ENCODE measurements at regions not wholly inside any gene's neighbourhood (a gene's known extent, or its start where the extent isn't known, plus 50 kb on each side); places are given as distances from the start of the nearest gene placed in this dataset.

DNA sequence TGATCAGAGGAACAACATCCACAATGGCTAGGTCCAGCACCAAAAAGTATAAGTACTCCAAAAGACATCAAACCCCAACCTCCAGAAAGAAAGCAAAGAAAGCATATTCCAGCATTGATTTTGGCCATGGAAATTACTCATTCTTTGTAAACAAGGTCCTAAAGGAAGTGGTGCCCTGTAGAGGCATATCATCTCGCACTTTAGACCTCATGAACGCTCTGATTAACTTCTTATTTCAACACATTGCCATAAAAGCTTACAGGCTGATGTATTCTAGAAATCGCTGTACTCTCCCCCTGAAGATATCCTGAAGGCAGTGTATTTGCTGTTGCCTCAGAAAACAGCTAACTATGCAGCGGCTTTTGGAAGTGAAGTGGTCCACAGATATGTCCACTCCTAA lies 82.7 kb upstream of the TNPO1 start:
- Histone ChIP-seq H3K9me3 (ENCODE audit: control insufficient read depth, insufficient read depth, low read length) (no peaks in the 10 kb centered on the region), H3K27ac (ENCODE audit: low read depth, low read length) (no peak overlapping the region), H3K27me3 (ENCODE audit: control insufficient read depth, low read length) (no peaks in the 10 kb centered on the region), H3K4me1 (ENCODE audit: control insufficient read depth, low read length) (peaks cover 6% of the 10 kb centered on the region; the same call in 1 of the 2 replicates), H3K36me3 (ENCODE audit: control insufficient read depth, low read length) (no peaks in the 10 kb centered on the region), H4K20me1 (ENCODE audit: control insufficient read depth, insufficient read depth, low read depth, low read length) (no peaks in the 10 kb centered on the region), H3K4me3 (ENCODE audit: low read length) (no peak overlapping the region), H3F3A (ENCODE audit: control insufficient read depth, insufficient read depth) (no peaks in the 10 kb centered on the region), H3K79me2 (ENCODE audit: control insufficient read depth, low read length) (no peaks in the 10 kb centered on the region), H3K4me2 (ENCODE audit: low read length) (no peak overlapping the region), H3K9me2 (replicated peaks; ENCODE audit: control insufficient read depth, low read length) (no peaks in the 10 kb centered on the region)
- TF ChIP-seq, protein P1, sequence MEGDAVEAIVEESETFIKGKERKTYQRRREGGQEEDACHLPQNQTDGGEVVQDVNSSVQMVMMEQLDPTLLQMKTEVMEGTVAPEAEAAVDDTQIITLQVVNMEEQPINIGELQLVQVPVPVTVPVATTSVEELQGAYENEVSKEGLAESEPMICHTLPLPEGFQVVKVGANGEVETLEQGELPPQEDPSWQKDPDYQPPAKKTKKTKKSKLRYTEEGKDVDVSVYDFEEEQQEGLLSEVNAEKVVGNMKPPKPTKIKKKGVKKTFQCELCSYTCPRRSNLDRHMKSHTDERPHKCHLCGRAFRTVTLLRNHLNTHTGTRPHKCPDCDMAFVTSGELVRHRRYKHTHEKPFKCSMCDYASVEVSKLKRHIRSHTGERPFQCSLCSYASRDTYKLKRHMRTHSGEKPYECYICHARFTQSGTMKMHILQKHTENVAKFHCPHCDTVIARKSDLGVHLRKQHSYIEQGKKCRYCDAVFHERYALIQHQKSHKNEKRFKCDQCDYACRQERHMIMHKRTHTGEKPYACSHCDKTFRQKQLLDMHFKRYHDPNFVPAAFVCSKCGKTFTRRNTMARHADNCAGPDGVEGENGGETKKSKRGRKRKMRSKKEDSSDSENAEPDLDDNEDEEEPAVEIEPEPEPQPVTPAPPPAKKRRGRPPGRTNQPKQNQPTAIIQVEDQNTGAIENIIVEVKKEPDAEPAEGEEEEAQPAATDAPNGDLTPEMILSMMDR (IDR thresholded peaks at IDR 0.05; ENCODE audit: low read depth, low read length, poor library complexity, severe bottlenecking), result no peak
- no peak for TF ChIP-seq EZH2phosphoT487 (IDR thresholded peaks at IDR 0.05; ENCODE audit: borderline replicate concordance, low read length)

DNA sequence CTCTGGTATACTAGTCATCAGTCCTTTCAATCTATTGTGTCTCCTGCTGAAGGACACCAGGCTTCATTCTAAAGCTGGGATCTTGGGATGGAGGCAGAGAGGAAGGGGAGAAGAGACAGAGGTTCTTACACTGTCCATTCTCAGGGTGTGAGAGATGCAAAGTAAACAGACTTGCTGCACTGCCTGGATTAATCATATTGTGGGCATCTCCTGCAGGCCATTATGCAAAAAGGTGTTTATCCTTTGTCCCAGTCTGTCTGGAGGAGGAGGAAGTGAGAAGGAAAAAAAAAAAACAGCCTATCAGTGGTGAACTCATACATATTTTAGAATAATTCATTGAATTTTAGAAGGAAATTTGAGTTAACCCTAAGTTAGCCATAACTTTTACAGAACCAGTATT lies 92.9 kb upstream of the TNPO1 start:
- Histone ChIP-seq H3K79me2 (ENCODE audit: control insufficient read depth, low read length) (no peaks in the 10 kb centered on the region), H3K9me2 (replicated peaks; ENCODE audit: control insufficient read depth, low read length) (no peaks in the 10 kb centered on the region), H3K27me3 (ENCODE audit: control insufficient read depth, low read length) (no peaks in the 10 kb centered on the region), H3K36me3 (ENCODE audit: control insufficient read depth, low read length) (no peaks in the 10 kb centered on the region), H3K4me1 (ENCODE audit: control insufficient read depth, low read length) (peaks cover 11% of the 10 kb centered on the region), H3K9me3 (ENCODE audit: control insufficient read depth, insufficient read depth, low read length) (no peaks in the 10 kb centered on the region), H3K27ac (ENCODE audit: low read depth, low read length) (no peak overlapping the region), H3F3A (ENCODE audit: control insufficient read depth, insufficient read depth) (no peaks in the 10 kb centered on the region), H3K4me2 (ENCODE audit: low read length) (no peak overlapping the region), H3K4me3 (ENCODE audit: low read length) (no peak overlapping the region), H4K20me1 (ENCODE audit: control insufficient read depth, insufficient read depth, low read depth, low read length) (no peaks in the 10 kb centered on the region)
- TF ChIP-seq EZH2phosphoT487 (IDR thresholded peaks at IDR 0.05; ENCODE audit: borderline replicate concordance, low read length), result no peak
- TF ChIP-seq, protein P1 (IDR thresholded peaks at IDR 0.05; ENCODE audit: low read depth, low read length, poor library complexity, severe bottlenecking), result no peak

DNA sequence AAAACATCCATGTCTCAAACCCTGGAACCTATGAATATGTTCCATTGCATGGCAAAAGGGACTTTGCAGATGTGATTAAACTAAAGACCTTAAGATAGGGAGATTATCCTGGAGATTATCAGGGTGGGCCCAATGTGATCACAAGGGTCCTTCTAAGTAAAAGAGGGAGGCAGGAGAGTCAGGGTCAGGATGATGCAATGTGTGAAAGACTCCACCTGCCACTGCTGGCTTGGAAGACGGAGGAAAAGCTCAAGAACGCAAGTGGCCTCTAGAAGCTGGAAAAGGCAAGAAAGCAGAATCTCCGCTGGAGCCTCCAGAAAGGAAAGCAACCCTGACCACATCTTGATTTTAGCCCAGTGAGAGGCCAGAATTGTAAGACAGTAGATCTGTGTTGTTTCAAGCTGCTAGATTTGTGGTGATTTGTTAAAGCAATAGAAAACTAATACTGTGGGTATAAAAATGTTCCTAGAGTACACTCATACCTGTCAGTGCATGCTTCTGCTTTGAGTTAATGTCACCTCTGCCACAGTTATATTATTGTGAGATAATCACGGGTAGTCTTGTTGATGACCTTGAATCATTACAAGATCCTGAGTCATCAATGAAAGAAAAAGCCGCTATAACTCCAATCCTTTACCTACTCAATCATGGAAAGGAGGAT lies 93.5 kb upstream of the TNPO1 start:
- H4K20me1 ChIP-seq (ENCODE audit: control insufficient read depth, insufficient read depth, low read depth, low read length), result no peaks in the 10 kb centered on the region
- TF ChIP-seq, protein P1 (IDR thresholded peaks at IDR 0.05; ENCODE audit: low read depth, low read length, poor library complexity, severe bottlenecking), result no peak
- TF ChIP-seq EZH2phosphoT487 (IDR thresholded peaks at IDR 0.05; ENCODE audit: borderline replicate concordance, low read length), result no peak
- no peaks in the 10 kb centered on the region for H3K9me2 ChIP-seq (replicated peaks; ENCODE audit: control insufficient read depth, low read length)
- no peak overlapping the region for H3K4me2 ChIP-seq (ENCODE audit: low read length)
- no peaks in the 10 kb centered on the region for H3F3A ChIP-seq (ENCODE audit: control insufficient read depth, insufficient read depth)
- no peaks in the 10 kb centered on the region for H3K27me3 ChIP-seq (ENCODE audit: control insufficient read depth, low read length)
- no peak overlapping the region for H3K4me3 ChIP-seq (ENCODE audit: low read length)
- H3K79me2 ChIP-seq (ENCODE audit: control insufficient read depth, low read length), result no peaks in the 10 kb centered on the region
- H3K9me3 ChIP-seq (ENCODE audit: control insufficient read depth, insufficient read depth, low read length), result no peaks in the 10 kb centered on the region
- no peak overlapping the region for H3K27ac ChIP-seq (ENCODE audit: low read depth, low read length)
- peaks cover 11% of the 10 kb centered on the region for H3K4me1 ChIP-seq (ENCODE audit: control insufficient read depth, low read length)
- no peaks in the 10 kb centered on the region for H3K36me3 ChIP-seq (ENCODE audit: control insufficient read depth, low read length)
